ENCODE measurements at regions not wholly inside any gene's neighbourhood (a gene's known extent, or its start where the extent isn't known, plus 50 kb on each side); places are given as distances from the start of the nearest gene placed in this dataset.

GRCh38 chr21:23890652-23891051, 1716.6 kb downstream of the MRPL39 start:
- TF ChIP-seq GATA2 (IDR thresholded peaks at IDR 0.05; ENCODE audit: insufficient read depth, insufficient read length, low read depth, low read length) (no peak), FOS (IDR thresholded peaks at IDR 0.05; ENCODE audit: borderline replicate concordance, insufficient read depth, low read length) (no peak), POLR2A (IDR thresholded peaks at IDR 0.05; ENCODE audit: low read depth, low read length) (no peak)
- TF ChIP-seq, protein P1, sequence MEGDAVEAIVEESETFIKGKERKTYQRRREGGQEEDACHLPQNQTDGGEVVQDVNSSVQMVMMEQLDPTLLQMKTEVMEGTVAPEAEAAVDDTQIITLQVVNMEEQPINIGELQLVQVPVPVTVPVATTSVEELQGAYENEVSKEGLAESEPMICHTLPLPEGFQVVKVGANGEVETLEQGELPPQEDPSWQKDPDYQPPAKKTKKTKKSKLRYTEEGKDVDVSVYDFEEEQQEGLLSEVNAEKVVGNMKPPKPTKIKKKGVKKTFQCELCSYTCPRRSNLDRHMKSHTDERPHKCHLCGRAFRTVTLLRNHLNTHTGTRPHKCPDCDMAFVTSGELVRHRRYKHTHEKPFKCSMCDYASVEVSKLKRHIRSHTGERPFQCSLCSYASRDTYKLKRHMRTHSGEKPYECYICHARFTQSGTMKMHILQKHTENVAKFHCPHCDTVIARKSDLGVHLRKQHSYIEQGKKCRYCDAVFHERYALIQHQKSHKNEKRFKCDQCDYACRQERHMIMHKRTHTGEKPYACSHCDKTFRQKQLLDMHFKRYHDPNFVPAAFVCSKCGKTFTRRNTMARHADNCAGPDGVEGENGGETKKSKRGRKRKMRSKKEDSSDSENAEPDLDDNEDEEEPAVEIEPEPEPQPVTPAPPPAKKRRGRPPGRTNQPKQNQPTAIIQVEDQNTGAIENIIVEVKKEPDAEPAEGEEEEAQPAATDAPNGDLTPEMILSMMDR (IDR thresholded peaks at IDR 0.05; ENCODE audit: extremely low read depth in 1 of 2, insufficient read depth in 1 of 2, low read depth in 1 of 2, low read length in 2 of 2): no peak

Data from endothelial cell of umbilical vein (primary cell).